ENCODE measurements at regions not wholly inside any gene's neighbourhood (a gene's known extent, or its start where the extent isn't known, plus 50 kb on each side); places are given as distances from the start of the nearest gene placed in this dataset.
A peak's percentile ranks its signal among the peaks of the same experiment; 100 is the strongest.

DNA sequence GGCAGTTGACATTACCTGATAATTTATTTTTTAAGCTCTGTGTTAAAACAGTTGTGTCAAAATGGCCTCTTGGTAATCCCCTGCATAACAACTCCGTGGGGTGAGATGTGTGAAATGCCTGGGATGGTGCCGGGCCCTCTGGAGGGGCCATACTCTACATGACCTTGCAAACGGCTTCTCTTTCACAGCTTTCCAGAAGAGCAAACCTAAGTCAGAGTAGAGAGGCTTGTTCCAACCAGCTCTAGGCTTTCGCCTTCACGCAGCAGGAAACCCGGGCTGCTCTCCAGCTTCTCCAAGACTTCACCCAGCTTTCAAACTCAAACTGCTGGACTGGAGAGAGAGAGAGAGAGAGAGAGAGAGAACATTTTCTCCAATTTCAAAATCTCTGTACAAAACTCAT is 120.1 kb downstream of the SNX18 start:
- no peak for DNase-seq (ENCODE audit: low spot score)
- Mint-ChIP-seq H3K4me1 (peaks cover 16% of the 10 kb centered on the region; the same call in 2 of the 3 replicates), H3K9me3 (peaks cover 3% of the 10 kb centered on the region; the same call in 1 of the 3 replicates), H3K27me3 (ENCODE audit: insufficient read depth, low read depth, poor library complexity) (peaks cover 3% of the 10 kb centered on the region), H3K4me3 (no peak overlapping the region), H3K27ac (no peak overlapping the region), H3K36me3 (ENCODE audit: low read depth) (no peaks in the 10 kb centered on the region)
- Histone ChIP-seq H3K27me3 (ENCODE audit: insufficient read depth) (no peaks in the 10 kb centered on the region), H3K4me1 (ENCODE audit: insufficient read depth) (peaks cover 7% of the 10 kb centered on the region), H3K36me3 (ENCODE audit: insufficient read depth) (no peaks in the 10 kb centered on the region), H3F3A (replicated peaks; ENCODE audit: low read depth) (no peaks in the 10 kb centered on the region), H3K9me2 (ENCODE audit: insufficient read depth) (0 out of 2 replicates have a peak, but pooled peaks cover 5% of the 10 kb centered on the region), H3K4me3 (no peak overlapping the region), H2AFZ (peak overlapping the region; percentile 43), H4K20me1 (replicated peaks; ENCODE audit: insufficient read depth) (no peaks in the 10 kb centered on the region), H3K27ac (ENCODE audit: low read depth) (no peak overlapping the region), H3K4me2 (no peak overlapping the region), H3K79me2 (replicated peaks; ENCODE audit: insufficient read depth) (no peaks in the 10 kb centered on the region)
- ATAC-seq = peak; percentile 50
- TF ChIP-seq JUNB (IDR thresholded peaks at IDR 0.05; ENCODE audit: unreplicated experiment) (no peak), EZH2phosphoT487 (IDR thresholded peaks at IDR 0.05; ENCODE audit: unreplicated experiment) (no peak), NANOG (IDR thresholded peaks at IDR 0.05; ENCODE audit: borderline replicate concordance) (no peak), POLR2AphosphoS5 (IDR thresholded peaks at IDR 0.05; ENCODE audit: low read depth) (no peak), CREB1 (CRISPR knock-in tag; IDR thresholded peaks at IDR 0.05; ENCODE audit: low read depth) (no peak)
- TF ChIP-seq, protein P1, sequence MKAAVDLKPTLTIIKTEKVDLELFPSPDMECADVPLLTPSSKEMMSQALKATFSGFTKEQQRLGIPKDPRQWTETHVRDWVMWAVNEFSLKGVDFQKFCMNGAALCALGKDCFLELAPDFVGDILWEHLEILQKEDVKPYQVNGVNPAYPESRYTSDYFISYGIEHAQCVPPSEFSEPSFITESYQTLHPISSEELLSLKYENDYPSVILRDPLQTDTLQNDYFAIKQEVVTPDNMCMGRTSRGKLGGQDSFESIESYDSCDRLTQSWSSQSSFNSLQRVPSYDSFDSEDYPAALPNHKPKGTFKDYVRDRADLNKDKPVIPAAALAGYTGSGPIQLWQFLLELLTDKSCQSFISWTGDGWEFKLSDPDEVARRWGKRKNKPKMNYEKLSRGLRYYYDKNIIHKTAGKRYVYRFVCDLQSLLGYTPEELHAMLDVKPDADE (IDR thresholded peaks at IDR 0.05) = no peak

DNA sequence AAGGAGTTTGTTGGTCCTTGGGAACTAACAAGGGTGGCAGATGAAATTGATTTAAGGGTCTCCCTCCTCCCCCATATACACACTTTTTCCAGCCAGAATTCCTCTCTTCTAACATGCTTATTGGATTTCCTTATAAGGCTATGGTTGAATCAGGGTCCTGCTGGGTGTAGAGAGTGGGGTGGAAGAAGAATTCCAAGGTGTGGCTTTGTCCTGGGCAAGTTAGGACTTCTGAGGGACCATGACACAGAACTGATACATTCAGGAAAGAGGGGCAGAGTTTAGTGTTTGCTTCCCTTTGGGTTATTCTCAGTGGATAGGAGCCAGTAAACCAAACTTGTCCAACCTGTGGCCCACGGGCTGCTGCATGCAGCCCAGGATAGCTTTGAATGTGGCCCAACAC is 116.5 kb downstream of the SNX18 start:
- H3K27me3 Mint-ChIP-seq (ENCODE audit: insufficient read depth, low read depth, poor library complexity) = peaks cover 1% of the 10 kb centered on the region
- Histone ChIP-seq H3K36me3 (ENCODE audit: insufficient read depth) (no peaks in the 10 kb centered on the region), H3K4me2 (no peak overlapping the region), H2AFZ (no peak overlapping the region; the same call in 1 of the 2 replicates), H3F3A (replicated peaks; ENCODE audit: low read depth) (no peaks in the 10 kb centered on the region), H3K4me1 (ENCODE audit: insufficient read depth) (peaks cover under 1% of the 10 kb centered on the region; the same call in 1 of the 2 replicates), H3K9me2 (ENCODE audit: insufficient read depth) (0 out of 2 replicates have a peak, but pooled peaks cover 5% of the 10 kb centered on the region), H3K79me2 (replicated peaks; ENCODE audit: insufficient read depth) (no peaks in the 10 kb centered on the region), H3K27me3 (ENCODE audit: insufficient read depth) (no peaks in the 10 kb centered on the region), H3K4me3 (no peak overlapping the region), H3K27ac (ENCODE audit: low read depth) (no peak overlapping the region), H4K20me1 (replicated peaks; ENCODE audit: insufficient read depth) (no peaks in the 10 kb centered on the region)
- peaks cover 3% of the 10 kb centered on the region; the same call in 1 of the 3 replicates for H3K9me3 Mint-ChIP-seq
- DNase-seq (ENCODE audit: low spot score) (no peak), ATAC-seq (no peak)
- no peaks in the 10 kb centered on the region for H3K36me3 Mint-ChIP-seq (ENCODE audit: low read depth)
- peaks cover 13% of the 10 kb centered on the region; the same call in 2 of the 3 replicates for H3K4me1 Mint-ChIP-seq
- TF ChIP-seq, protein P2, sequence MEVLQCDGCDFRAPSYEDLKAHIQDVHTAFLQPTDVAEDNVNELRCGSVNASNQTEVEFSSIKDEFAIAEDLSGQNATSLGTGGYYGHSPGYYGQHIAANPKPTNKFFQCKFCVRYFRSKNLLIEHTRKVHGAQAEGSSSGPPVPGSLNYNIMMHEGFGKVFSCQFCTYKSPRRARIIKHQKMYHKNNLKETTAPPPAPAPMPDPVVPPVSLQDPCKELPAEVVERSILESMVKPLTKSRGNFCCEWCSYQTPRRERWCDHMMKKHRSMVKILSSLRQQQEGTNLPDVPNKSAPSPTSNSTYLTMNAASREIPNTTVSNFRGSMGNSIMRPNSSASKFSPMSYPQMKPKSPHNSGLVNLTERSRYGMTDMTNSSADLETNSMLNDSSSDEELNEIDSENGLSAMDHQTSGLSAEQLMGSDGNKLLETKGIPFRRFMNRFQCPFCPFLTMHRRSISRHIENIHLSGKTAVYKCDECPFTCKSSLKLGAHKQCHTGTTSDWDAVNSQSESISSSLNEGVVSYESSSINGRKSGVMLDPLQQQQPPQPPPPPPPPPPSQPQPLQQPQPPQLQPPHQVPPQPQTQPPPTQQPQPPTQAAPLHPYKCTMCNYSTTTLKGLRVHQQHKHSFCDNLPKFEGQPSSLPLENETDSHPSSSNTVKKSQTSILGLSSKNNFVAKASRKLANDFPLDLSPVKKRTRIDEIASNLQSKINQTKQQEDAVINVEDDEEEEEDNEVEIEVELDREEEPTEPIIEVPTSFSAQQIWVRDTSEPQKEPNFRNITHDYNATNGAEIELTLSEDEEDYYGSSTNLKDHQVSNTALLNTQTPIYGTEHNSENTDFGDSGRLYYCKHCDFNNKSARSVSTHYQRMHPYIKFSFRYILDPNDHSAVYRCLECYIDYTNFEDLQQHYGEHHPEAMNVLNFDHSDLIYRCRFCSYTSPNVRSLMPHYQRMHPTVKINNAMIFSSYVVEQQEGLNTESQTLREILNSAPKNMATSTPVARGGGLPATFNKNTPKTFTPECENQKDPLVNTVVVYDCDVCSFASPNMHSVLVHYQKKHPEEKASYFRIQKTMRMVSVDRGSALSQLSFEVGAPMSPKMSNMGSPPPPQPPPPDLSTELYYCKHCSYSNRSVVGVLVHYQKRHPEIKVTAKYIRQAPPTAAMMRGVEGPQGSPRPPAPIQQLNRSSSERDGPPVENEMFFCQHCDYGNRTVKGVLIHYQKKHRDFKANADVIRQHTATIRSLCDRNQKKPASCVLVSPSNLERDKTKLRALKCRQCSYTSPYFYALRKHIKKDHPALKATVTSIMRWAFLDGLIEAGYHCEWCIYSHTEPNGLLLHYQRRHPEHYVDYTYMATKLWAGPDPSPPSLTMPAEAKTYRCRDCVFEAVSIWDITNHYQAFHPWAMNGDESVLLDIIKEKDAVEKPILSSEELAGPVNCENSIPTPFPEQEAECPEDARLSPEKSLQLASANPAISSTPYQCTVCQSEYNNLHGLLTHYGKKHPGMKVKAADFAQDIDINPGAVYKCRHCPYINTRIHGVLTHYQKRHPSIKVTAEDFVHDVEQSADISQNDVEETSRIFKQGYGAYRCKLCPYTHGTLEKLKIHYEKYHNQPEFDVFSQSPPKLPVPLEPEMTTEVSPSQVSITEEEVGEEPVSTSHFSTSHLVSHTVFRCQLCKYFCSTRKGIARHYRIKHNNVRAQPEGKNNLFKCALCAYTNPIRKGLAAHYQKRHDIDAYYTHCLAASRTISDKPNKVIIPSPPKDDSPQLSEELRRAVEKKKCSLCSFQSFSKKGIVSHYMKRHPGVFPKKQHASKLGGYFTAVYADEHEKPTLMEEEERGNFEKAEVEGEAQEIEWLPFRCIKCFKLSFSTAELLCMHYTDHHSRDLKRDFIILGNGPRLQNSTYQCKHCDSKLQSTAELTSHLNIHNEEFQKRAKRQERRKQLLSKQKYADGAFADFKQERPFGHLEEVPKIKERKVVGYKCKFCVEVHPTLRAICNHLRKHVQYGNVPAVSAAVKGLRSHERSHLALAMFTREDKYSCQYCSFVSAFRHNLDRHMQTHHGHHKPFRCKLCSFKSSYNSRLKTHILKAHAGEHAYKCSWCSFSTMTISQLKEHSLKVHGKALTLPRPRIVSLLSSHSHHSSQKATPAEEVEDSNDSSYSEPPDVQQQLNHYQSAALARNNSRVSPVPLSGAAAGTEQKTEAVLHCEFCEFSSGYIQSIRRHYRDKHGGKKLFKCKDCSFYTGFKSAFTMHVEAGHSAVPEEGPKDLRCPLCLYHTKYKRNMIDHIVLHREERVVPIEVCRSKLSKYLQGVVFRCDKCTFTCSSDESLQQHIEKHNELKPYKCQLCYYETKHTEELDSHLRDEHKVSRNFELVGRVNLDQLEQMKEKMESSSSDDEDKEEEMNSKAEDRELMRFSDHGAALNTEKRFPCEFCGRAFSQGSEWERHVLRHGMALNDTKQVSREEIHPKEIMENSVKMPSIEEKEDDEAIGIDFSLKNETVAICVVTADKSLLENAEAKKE (CRISPR knock-in tag; IDR thresholded peaks at IDR 0.05) = 0 out of 2 replicates have a peak, but pooled peaks have one; percentile 35
- no peak for TF ChIP-seq STAT1 (IDR thresholded peaks at IDR 0.05; ENCODE audit: unreplicated experiment)
- H3K4me3 Mint-ChIP-seq = no peak overlapping the region
- no peak overlapping the region for H3K27ac Mint-ChIP-seq

All from GM23338 (cell line).